ENCODE measurements at regions not wholly inside any gene's neighbourhood (a gene's known extent, or its start where the extent isn't known, plus 50 kb on each side); places are given as distances from the start of the nearest gene placed in this dataset.

GRCh38 chr1:157193702-157194391 is 55.7 kb upstream of the ETV3 start:
- DNase-seq (ENCODE audit: low read depth, low spot score) = peak; percentile 63

GRCh38 chr1:157193219-157193618 is 55.0 kb upstream of the ETV3 start:
- DNase-seq (ENCODE audit: low read depth, low spot score) = no peak

GRCh38 chr1:157189986-157190982 is 52.1 kb upstream of the ETV3 start:
- DNase-seq (ENCODE audit: low read depth, low spot score) = no peak

GRCh38 chr1:157189096-157189495 is 50.9 kb upstream of the ETV3 start:
- DNase-seq (ENCODE audit: low read depth, low spot score) = no peak
